AG04450 (cell line): ENCODE measurements at regions not wholly inside any gene's neighbourhood (a gene's known extent, or its start where the extent isn't known, plus 50 kb on each side); places are given as distances from the start of the nearest gene placed in this dataset.

ENCODE experiments used
- CTCF ChIA-PET: fragments of 300-600, 350-600 bp; formaldehyde crosslinking; extraction: SDS; loops from one replicate; lab custom pipeline; 2022; ENCODE audit warnings: antibody characterized with exemption, inconsistent platforms; lab: Charles Lee
- POLR2A ChIA-PET: fragments of 350-600 bp; formaldehyde crosslinking; extraction: SDS; loops from one replicate; lab custom pipeline; 2021; ENCODE audit warnings: antibody characterized with exemption, inconsistent platforms; lab: Yijun Ruan, JAX
- DNase-seq: peaks from one replicate; pipeline ENCODE4 v3.0.0-alpha.2; 2011; ENCODE audit warnings: low read depth, low spot score
- H3K27ac ChIP-seq: one replicate; pipeline ENCODE4 v1.5.1; 2012; ENCODE audit warnings: low read depth, low read length, control low read depth
- H3K27me3 ChIP-seq: one replicate; pipeline ENCODE4 v1.6.0; 2012; ENCODE audit warnings: low read length; ENCODE audit not compliant: control insufficient read depth, insufficient read depth
- H3K4me3 ChIP-seq: 2 replicates; pipeline ENCODE4 v1.5.1; 2011; ENCODE audit warnings: mild to moderate bottlenecking, low read depth, low read length, control low read depth
- H3K9me3 ChIP-seq: 2 replicates; pipeline ENCODE4 v1.5.1; 2012; ENCODE audit warnings: low read length; ENCODE audit not compliant: control insufficient read depth, insufficient read depth
- CTCF ChIP-seq: IDR thresholded peaks from 2 replicates; pipeline ENCODE4 v1.5.1; 2011; ENCODE audit warnings: low read depth, low read length, control low read depth, inconsistent platforms

- CTCF ChIA-PET, result no interaction called here
- DNase-seq, result no peak
Measured at GRCh38 chr2:118791483-118791882, 56.0 kb downstream of the EN1 start.

GRCh38 chr2:118786746-118787145 is 60.7 kb downstream of the EN1 start:
- no peak overlapping the region for H3K27ac ChIP-seq
- POLR2A ChIA-PET, result no interaction called here
- no peak overlapping the region for H3K4me3 ChIP-seq
- no peaks in the 10 kb centered on the region for H3K9me3 ChIP-seq
- no peak for TF ChIP-seq CTCF
- DNase-seq, result no peak
- CTCF ChIA-PET, result no interaction called here
- H3K27me3 ChIP-seq, result peaks cover 3% of the 10 kb centered on the region

More at GRCh38 chr2:118791483-118791882, 56.0 kb downstream of the EN1 start:
- Histone ChIP-seq H3K27me3 (no peaks in the 10 kb centered on the region), H3K27ac (no peak overlapping the region), H3K9me3 (no peaks in the 10 kb centered on the region), H3K4me3 (no peak overlapping the region)
- POLR2A ChIA-PET, result no interaction called here
- no peak for TF ChIP-seq CTCF

GRCh38 chr2:118784860-118785259 is 62.6 kb downstream of the EN1 start:
- POLR2A ChIA-PET, result no interaction called here
- H3K4me3 ChIP-seq, result no peak overlapping the region
- no peak for DNase-seq
- no peak for TF ChIP-seq CTCF
- peaks cover 3% of the 10 kb centered on the region for H3K27me3 ChIP-seq
- no peaks in the 10 kb centered on the region for H3K9me3 ChIP-seq
- CTCF ChIA-PET, result no interaction called here
- no peak overlapping the region for H3K27ac ChIP-seq

GRCh38 chr2:118779362-118779761 is 68.1 kb downstream of the EN1 start:
- Histone ChIP-seq H3K4me3 (no peak overlapping the region), H3K27me3 (peaks cover 4% of the 10 kb centered on the region), H3K27ac (no peak overlapping the region), H3K9me3 (no peaks in the 10 kb centered on the region)
- no peak for DNase-seq
- no peak for TF ChIP-seq CTCF
- POLR2A ChIA-PET, result no interaction called here
- CTCF ChIA-PET, result no interaction called here

- no peak for TF ChIP-seq CTCF
- Histone ChIP-seq H3K27ac (no peak overlapping the region), H3K27me3 (peaks cover 9% of the 10 kb centered on the region), H3K4me3 (peak overlapping the region; percentile 54), H3K9me3 (no peaks in the 10 kb centered on the region)
- ChIA-PET POLR2A (interaction anchor here (0.6 kb wide), 1 partner anchor 69 kb away, joined by 6 read pairs; no protein-coding TSS in a partner anchor), CTCF (no interaction called here)
- DNase-seq, result peak; percentile 0
Measured at GRCh38 chr2:118774458-118775133, 72.9 kb downstream of the EN1 start.
